ENCODE measurements at regions not wholly inside any gene's neighbourhood (a gene's known extent, or its start where the extent isn't known, plus 50 kb on each side); places are given as distances from the start of the nearest gene placed in this dataset.

DNA sequence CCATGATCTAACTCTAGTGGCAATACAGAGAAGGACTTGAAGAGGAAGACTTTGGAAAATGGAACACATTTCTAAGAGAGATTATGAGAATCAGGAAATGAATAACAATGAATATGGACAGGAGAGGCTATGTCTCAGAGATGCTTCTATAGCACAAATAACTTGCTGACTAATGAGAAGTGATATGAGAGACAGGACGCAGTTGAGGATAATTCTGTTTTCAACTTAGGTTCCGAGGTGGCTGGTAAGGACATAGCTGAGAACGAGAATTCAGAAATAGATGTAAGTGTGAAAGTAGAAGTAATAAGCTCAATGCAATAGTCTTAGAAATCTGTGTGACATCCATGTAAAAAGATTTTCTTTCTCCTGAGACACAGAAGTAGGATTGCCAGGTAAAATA is 358.1 kb upstream of the GRAMD2B start:
- DNase-seq, result no peak

DNA sequence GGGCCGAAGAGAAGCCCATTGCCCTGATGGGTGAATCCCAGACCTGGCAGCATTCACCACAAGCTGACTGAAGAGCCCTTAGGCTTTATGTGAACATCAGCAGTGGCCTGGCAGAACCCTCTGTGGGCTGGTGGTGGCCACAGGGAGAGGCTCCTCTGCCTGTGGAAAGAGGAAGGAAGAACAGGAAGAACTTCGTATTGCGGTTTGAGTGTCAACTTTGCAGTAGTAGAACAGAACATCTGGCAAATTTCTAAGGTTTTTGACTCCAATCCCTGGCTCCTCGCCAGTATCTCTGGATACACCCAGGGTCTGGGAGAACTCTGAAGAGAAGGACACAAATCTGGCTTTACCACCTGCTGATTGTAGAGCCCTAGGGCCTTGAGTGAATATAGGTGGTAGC is 356.4 kb upstream of the GRAMD2B start:
- DNase-seq, result no peak

DNA sequence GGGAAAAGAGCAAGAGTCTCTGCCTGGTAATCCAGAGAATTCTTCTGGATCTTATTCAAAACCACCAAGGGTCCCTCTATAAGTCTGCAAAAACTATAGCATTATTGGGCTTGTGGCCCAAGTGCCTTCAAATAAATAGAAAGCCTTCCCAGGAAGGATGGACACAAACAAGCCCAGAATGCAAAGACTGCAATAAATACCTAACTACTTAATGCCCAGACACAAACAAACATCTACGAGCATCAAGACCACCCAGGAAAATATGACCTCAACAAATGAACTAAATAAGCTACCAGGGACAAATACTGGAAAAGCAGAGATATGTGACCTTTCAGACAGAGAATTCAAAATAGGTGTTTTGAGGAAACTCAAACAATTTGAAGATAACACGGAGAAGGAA is 355.8 kb upstream of the GRAMD2B start:
- no peak for DNase-seq

DNA sequence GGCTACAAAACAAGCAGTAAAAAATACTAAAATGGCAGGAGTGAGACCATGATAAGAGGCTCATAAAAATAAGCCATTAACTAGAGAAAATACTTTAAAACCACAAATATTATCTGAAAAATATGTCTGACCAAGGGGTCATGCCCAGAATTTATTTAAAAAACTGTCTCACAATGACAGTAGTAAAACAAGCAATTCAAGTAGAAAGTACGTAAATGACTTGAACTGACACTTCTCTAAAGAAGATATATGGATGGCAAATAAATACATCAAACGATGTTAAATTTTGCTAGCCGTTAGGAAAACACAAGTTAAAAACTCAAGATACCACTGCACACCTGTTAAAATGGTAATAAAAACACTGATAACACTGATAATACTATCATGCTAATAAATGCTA is 353.9 kb upstream of the GRAMD2B start:
- no peak for DNase-seq

DNA sequence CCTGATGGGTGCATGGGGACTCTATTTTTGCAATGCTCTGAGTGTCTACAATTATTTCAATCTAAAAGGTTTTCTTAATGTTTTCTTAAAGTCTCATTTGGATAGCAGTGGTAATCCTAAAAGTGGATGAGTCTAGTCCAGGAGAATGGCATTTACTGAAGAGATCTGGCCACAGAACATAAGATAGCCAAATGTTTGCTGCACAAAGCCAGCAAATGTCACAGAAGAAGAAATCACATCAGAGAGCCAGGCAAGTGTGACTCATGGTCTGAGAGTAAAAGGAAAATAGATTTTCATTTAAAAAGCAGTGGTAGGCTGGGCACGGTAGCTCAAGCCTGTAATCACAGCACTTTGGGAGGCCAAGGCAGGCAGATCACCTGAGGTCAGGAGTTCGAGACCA is 352.7 kb upstream of the GRAMD2B start:
- DNase-seq, result peak; percentile 42

DNA sequence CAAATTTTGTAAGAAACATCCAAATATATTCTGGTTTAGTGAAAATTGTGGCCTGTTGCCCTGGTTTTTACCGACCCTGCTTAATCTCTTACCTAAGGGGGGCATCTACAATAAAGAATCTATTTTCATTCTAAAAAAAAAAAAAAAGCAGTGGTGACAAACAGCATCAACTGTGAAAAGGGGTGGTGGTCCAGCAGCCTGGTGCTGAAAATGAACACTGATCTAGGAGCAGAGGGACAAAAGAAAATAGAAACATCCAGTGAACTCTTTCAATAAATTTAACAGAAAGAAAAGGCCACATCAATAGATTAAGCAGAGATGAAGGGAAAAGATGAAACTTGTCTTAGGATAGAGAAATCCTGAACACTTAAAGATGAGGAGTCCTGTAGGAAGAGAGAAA is 348.7 kb upstream of the GRAMD2B start:
- no peak for DNase-seq

DNA sequence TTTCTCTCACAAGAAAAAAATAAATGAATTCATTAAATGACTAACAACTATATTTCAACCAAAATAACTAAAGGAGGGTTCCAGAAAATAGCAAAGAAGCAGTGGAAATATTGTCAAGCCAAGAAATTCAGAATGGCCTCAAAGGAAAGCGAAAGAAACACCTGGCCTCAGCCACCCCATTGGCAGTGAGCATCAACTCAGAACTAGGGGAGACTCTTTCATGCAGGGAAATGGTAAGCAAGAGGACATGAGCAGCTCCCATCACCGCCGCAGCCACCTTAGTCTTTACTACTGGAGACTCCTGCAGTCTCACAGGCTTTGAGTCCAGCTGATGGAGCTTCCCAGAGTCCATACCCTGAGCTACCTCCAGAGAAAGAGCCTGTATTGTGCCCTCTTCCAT is 343.9 kb upstream of the GRAMD2B start:
- DNase-seq, result no peak

DNA sequence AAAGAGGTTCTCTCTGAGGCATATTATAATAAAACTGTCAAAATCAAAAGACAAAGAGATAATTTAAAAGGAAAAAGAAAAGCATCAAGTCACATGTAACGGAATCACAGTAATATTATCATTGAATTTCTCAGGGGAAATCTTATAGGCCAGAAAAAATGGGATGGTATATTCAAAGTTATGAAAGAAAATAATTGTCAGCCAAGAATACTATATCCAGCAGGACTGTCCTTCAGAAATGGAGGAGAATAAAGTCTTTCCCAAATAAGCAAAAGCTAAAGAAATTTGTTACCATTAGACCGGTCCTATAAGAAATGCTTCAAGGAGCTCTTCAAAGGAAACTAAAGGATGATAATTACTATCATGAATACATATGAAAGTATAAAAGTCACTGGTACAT is 342.0 kb upstream of the GRAMD2B start:
- no peak for DNase-seq

DNA sequence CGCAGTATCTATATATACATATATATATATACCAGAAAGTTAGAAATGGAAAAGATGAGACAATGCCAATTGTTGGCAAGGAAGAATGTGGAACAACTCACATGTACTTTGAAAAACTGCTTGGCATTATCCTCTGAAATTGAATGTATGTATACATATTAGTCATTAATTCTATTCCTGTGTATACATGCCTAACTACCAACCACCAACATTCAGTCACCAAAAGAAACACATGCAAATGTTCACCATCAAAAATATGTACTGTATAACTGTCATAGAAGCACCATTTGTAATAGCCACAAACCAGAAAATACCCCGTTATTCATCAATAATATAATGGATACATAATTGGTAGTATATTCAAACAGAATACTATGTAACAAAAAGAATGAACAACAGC is 330.2 kb upstream of the GRAMD2B start:
- DNase-seq, result no peak

DNA sequence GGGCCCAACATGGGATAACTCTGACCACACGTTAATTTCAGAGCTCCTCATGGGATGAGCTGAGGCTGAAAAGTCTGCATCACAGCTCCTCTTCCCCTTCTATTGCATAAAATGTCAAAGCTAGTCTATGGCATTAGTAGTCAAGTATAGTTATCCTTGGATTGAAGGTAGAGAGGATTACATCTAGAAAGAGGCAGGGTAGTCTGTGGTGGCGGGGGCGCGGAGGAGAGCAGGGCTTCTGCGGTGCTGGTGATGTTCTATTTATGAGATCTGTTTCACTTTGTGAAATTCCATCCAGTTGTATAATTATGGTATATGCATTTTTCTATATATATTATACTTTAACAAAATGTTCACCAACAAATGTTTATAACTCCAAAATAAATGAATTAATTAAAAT is 329.5 kb upstream of the GRAMD2B start:
- no peak for DNase-seq

DNA sequence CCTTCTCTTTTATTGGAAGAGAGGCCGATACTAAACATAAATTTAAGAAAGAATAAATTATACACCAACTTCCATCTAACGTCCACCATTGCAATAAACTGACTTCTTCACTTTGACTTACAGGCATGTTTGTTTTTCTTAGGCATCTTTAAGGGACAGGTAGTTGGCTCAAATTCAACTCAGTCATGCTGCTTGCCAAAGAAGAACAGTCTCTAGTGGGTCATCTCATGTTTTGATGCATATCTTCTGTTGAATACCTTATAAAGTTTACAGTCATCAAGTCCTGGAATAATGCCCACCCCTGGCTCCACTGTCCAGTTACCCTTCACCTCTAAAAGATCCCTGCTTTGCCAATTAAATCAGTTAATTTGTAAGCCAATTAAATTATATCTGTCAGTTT is 328.2 kb upstream of the GRAMD2B start:
- no peak for DNase-seq

DNA sequence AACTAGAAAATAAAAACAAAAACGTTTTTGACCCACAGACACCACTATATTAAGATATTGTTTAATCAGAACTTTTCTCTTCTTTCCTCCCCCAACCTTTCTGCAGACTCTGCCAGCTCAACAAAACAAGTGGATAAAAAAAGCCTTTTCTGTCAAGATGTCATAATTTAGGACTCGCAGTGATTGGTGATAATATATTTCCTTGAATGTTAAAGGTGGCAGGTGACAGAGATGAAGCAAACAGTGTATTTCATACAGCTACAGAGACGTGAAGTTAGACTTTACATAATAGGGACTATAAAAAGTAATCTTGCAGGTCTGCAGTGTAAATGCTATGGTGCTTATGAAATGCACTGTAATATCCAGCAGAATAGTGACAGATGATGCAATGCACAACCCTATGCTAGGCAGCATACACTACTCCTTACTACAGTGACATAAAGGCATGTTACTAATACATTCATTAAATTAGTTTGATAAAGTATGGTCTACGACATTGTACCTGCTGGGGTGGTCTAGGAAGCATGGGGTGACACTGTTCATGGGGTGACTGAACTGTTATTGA is 326.7 kb upstream of the GRAMD2B start:
- no peak for DNase-seq

DNA sequence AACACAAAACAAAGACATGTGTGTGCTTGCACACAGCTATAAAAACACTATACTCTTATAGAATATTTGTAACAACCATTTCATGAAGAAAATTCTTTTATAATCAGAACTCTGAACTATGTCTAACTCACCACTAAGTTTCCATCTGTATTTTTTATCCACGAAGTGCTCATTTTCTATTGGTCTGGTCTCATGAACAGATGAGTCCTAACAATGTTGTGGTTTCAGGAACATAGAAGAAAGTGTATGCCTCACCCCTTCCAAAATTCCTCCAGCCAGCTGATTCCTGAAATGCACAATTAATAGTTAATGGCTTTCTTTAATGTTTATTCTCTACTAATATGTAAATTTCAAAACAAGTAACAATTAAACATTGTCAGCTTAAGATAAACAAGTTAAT is 325.3 kb upstream of the GRAMD2B start:
- peak; percentile 38 for DNase-seq

DNA sequence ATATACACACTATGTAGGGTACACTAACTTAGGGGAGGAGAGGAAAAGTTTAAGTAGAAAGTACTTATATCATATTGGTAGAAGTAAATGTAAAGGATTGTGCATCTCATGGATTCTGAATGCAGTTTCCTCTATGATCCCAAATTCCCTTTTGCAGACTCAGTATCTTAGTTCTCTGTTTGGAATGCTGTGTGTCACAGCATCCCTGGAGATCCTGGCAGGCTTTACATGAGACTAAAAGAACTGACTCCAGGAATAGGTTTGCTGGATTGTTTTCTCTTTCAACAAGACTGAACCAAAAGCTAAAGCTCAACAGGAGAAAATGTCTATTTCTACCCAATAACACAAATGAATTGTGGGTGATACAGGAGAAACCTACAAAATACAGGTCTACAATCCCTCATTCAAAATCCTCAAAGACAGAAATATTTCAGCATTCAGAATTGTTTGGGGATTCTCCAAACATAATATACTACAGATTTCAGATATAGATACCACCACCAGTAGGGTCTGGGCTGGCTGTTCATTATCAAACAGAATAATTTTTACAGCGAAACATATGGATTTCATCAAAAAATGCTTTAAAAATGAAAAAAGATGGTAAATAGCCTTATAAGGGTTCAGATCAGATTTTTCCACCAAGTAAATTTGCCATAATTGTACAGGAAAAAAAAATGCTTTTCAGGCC is 324.7 kb upstream of the GRAMD2B start:
- DNase-seq, result peak; percentile 92

DNA sequence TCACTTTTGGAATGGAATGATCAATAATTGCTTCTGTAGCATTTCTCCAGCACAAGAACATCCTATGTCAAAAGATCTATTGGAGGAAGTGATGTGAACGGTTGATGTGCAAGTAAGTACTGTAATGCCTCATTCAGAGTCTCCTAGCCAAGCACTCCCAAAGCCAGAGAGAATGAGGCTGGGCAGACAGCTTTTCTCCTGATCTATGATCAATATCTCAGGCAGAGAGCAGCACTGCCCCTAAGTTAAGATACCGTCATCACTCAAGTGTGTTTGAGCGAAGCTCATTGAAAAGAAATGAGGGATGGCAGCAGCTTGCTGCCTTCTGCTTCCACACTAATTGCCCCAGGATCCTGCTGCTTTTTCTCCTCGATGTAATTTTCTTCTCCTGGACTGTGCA is 324.1 kb upstream of the GRAMD2B start:
- no peak for DNase-seq

DNA sequence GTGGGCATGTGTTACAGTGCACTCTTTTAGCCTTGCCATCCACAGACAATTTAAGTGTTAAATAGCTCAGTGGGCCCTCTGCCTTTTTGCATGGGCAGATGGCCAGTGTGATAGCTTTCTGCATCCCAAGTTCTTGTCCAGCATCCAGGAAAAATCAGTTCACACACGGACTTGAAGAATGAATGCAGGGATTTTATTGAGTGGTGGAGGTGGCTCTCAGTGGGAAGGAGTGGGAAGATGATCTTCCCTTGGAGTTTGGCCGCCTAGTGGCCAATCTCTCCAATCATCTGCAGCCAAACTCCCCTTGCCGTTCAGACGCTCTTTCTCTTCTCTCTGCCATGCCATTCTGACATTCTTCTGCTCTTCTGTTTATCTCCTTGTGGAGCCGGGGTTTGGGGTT is 322.4 kb upstream of the GRAMD2B start:
- no peak for DNase-seq

DNA sequence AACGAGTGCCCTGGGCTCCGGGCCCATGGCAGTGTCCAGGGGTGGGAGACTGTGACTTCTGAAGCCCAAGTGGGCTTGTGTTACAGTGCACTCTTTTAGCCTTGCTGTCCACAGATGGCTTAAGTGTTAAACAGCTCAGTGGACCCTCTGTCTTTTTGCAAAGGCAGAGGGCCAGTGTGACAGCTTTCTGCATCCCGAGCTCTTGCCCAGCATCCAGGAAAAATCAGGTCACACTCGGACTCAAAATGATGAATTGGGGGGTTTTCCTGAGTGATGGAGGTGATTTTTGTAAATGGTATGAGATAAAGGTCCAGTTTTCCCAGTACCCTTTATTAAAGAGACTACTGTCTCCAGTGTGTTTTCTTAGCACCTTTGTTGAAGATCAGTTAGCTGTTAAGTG is 321.3 kb upstream of the GRAMD2B start:
- no peak for DNase-seq

DNA sequence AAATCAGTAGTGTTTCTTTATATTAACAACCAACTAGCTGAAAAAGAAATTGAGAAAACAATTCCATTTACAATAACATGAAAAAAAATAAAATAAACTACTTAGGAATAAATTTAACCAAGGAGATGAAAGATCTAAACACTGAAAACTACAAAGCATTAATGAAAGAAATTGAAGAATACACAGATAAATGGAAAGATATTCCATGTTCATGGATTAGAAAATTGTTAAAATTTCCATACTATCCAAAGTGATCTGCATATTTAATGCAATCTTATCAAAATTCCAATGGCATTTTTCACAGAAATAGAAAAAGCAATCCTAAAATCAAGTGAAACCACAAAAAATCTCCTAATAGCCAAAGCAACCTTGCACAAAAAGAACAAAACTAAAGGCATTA is 320.2 kb upstream of the GRAMD2B start:
- DNase-seq, result no peak

DNA sequence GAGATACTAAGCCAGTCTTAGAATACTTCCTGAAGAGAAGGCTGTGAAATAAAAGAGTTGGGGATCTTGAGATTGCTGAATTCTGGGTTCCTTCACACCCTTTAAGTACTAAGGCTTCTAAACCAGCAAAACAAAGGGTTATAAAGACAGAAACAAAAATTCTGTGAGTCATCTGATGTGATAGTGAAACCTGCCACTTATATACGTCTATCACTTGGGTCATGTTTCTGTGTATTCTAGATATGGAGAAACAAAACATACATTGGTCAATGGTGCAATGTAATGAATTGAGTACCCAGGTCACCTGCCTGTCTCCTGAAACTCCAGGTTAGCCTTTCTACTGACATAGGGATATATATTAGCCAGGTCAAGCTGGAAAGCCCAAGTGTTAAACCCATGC is 319.3 kb upstream of the GRAMD2B start:
- no peak for DNase-seq

DNA sequence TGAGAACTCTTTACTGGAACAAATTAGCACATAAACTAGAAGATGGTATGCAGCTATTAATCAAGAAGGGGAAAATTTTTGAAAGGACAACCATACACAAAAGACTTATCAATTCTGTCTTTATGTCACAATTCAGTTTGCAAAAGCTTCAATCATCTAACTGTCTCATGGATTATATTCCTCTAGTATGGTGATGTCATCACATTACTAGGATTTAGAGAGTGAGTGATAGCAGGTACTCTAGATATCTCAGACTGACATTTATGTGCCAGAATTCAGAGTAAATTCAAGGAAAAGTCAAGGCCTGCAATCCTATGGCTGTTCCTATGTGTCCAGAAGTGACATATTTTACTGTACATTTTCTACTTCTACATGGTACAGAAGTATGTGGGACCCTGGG is 318.9 kb upstream of the GRAMD2B start:
- DNase-seq, result no peak

DNA sequence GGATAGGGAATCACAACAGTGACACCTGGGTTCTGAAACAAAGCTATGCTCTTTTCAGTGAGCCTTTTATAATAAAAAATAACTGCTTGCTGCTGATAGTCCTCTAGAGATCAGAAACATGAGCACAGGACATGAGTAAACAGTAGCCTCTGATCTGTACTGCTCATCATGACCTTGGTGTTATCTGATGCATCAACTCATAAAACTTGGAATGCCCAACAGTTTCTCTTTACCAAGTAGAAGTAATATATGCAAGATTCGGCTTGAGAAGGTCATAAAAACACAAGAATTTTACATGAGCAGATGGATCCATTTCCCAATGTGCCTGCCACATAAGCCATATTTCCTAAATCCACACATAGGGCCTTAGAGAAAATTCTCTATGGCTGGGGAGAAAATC is 318.3 kb upstream of the GRAMD2B start:
- DNase-seq, result no peak

DNA sequence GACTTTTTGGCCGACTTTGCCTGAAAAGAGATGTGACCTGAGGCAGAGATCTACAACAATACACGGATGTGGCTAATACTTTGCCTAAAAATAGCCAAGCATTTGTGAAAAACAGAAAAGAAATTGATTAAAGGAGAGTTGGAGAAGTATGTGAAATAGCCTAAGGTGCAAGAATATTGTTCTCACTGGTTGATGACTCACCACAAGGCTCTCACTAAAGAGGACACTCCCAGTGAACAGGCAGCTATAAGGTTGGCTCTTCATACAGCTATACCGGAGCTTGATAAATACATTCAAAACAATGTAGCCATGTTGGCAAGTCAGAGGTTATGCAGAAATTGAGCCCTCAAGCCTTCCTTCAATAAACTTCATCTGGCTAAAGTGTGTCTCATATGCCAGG is 317.2 kb upstream of the GRAMD2B start:
- no peak for DNase-seq

DNA sequence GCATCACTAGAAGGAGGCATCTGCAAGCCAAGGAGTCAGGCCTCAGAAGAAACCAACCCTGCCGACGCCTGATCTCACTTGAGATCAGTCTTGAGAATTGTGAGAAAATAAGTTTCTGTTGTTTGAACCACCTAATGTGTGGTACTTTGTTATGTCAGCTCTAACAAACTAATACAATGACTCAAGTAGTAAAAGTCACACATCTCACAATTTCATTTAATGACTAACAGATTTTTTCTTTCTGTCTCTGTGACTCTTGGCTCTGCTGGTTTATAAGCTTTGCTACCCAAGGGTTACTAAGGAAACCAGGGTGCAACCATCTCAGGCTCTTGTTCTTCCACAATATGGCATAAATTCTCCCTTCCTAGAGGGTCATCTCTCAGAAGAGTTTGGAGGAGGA is 315.8 kb upstream of the GRAMD2B start:
- peak; percentile 12 for DNase-seq

DNA sequence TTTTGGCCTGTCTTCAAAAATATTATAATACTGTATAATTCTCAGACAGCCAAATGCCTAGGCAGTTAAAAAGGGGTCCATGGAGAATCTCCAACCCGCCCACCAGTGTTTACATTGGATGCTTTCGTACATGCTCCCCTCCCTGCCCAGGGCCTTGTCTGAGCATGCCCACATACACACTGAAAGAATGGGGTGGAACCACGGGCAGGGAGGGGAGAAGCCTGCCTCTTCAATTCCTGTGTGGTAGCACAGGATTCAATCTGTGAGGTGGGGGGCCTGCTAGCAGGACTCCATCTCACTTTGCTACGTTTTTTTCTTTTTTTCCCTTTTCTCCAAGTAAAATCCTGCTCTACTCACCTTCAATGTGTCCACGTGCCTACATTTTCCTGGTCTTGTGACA is 314.7 kb upstream of the GRAMD2B start:
- no peak for DNase-seq

DNA sequence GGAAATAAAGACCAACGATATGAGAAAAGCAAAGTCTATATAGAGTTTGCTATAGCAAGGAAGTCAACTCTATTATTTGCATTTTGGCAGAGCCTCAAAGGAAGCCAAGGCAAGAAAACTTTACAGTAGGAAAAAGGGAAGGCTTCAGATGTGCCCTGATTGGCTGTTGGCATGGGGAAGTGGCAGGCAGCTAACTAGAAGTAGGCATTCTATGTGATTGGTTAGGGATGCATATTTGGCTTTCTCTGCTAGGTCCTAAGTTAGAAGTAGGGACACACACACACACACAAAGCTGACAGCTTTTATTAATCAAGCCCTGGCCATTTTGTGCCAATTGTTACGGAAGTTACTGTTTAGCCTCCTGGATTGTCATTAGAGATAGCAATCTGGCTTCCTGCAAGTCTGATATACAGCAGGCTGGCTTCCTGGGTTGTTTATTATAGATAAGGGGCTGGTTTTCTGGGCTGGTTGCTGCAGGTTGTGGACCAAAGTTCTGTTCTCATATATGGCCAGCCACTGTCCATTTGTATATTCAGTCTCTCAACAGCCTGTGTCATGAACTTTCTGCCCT is 308.1 kb upstream of the GRAMD2B start:
- no peak for DNase-seq
